ENCODE measurements at regions not wholly inside any gene's neighbourhood (a gene's known extent, or its start where the extent isn't known, plus 50 kb on each side); places are given as distances from the start of the nearest gene placed in this dataset.
"Not testable (repeated sequence)": the region's sequence is repeated elsewhere in the genome, so short reads cannot be mapped to it uniquely, and the experiment has no call there.

GRCh38 chr12:43235721-43236120 lies 316.3 kb downstream of the ADAMTS20 start:
- no peak overlapping the region for H3K4me3 ChIP-seq (ENCODE audit: low read depth, low read length)
- TF ChIP-seq CTCF (conservative IDR thresholded peaks at IDR 0.05; ENCODE audit: low read depth, low read length): no peak
- no peak for DNase-seq (ENCODE audit: low read depth)

DNA sequence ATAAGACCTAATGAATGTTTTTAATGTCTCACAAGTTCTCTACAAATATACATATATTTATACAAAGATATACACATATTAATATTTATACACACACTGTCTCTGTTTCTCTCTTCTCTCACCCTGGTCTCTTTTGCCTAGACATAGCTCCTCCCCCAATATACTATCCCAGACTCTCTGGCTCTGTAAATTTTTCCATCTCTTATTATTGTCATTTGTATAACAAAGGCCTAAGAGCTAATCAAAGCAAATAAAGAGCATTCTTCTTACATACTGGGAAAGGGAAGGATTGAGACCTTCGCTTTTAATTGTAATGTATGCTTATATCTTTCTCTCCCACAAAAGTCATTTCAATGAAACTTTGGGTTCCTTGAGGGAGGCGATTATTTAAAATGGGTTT lies 318.1 kb downstream of the ADAMTS20 start:
- no peak for TF ChIP-seq CTCF (conservative IDR thresholded peaks at IDR 0.05; ENCODE audit: low read depth, low read length)
- H3K4me3 ChIP-seq (ENCODE audit: low read depth, low read length): no peak overlapping the region
- DNase-seq (ENCODE audit: low read depth): no peak

- no peak for TF ChIP-seq CTCF (conservative IDR thresholded peaks at IDR 0.05; ENCODE audit: low read depth, low read length)
Measured at GRCh38 chr12:43226151-43226550, 325.9 kb downstream of the ADAMTS20 start.

DNA sequence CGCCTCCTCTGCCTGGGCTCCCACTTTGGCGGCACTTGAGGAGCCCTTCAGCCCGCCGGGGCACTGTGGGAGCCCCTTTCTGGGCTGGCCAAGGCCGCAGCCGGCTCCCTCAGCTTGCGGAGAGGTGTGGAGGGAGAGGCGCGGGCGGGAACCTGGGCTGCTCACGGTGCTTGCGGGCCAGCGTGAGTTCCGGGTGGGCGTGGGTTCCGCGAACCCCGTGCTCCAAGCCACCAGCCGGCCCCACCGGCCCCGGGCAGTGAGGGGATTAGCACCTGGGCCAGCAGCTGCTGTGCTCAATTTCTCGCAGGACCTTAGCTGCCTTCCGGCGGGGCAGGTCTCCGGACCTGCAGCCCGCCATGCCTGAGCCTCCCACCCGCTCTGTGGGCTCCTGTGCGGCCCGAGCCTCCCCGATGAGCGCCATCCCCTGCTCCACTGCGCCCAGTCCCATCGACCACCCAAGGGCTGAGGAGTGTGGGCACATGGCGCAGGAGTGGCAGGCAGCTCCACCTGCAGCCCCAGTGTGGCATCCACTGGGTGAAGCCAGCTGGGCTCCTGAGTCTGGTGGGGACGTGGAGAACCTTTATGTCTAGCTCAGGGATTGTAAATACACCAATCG lies 327.7 kb downstream of the ADAMTS20 start:
- not testable (repeated sequence) for H3K4me3 ChIP-seq (ENCODE audit: low read depth, low read length); DNase-seq (ENCODE audit: low read depth)

More at GRCh38 chr12:43226151-43226550, 325.9 kb downstream of the ADAMTS20 start:
- H3K4me3 ChIP-seq (ENCODE audit: low read depth, low read length): no peak overlapping the region
- no peak for DNase-seq (ENCODE audit: low read depth)

GRCh38 chr12:43222796-43223195 lies 329.2 kb downstream of the ADAMTS20 start:
- TF ChIP-seq CTCF (conservative IDR thresholded peaks at IDR 0.05; ENCODE audit: low read depth, low read length): no peak
- no peak for DNase-seq (ENCODE audit: low read depth)
- no peak overlapping the region for H3K4me3 ChIP-seq (ENCODE audit: low read depth, low read length)

DNA sequence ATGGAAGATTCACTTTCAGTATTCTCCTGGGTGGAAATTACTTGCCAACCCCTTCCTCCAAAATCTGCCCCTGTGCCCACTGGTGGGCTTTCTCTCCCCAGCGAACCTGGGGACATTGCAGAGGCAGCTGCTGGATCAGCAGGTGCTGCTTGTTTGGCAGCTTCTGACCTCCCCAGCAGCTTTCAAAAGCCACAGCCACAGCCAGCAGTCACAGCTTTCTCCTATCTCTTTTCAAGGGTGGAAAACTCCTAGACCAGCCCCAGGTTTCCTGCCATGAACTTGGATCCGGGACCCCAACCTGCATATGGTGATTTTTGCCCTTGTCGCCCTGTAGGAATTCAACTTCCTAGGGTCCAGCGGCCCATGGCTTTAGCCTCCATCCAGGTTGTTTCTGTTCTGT lies 330.8 kb downstream of the ADAMTS20 start:
- no peak for TF ChIP-seq CTCF (conservative IDR thresholded peaks at IDR 0.05; ENCODE audit: low read depth, low read length)
- DNase-seq (ENCODE audit: low read depth): no peak
- no peak overlapping the region for H3K4me3 ChIP-seq (ENCODE audit: low read depth, low read length)

DNA sequence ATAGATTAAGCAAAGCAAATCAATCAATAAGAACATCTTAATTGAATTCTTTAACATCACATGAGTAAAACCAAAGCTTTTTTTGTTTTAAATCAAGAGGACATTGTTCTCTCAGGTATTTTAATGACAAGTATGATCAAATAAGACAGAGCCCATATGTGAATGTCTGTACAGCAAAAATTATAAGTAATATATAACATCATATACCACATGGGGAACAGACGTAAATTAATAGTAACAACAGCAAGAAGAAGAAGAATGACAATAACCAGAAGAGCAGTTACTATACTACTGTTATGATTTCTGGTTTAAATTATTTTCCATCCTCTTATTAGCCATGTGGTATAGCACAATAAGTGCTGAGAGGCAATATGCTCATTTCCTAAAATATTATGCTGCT lies 335.5 kb downstream of the ADAMTS20 start:
- TF ChIP-seq CTCF (conservative IDR thresholded peaks at IDR 0.05; ENCODE audit: low read depth, low read length): no peak
- H3K4me3 ChIP-seq (ENCODE audit: low read depth, low read length): no peak overlapping the region
- DNase-seq (ENCODE audit: low read depth): no peak
